ENCODE measurements at regions not wholly inside any gene's neighbourhood (a gene's known extent, or its start where the extent isn't known, plus 50 kb on each side); places are given as distances from the start of the nearest gene placed in this dataset.
"Not testable (repeated sequence)": the region's sequence is repeated elsewhere in the genome, so short reads cannot be mapped to it uniquely, and the experiment has no call there.

DNA sequence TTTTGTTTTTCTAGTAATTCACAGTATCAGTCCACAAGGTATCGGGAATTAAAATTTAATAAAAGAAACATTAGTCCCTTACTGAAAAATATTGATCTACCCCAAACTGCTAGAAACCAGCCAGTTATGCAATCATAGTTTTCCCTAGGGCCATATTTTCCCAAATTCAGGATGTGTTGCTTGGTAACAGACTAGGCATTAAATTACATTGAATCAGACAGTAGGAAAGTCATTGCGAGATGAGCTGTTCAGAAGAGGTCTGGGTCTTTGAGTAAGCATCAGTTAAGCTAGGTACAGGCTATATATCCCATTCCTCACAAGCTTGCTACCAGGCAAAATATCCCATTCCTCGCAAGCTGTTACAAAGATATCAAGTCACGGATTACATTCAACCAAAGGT lies 123.0 kb upstream of the CCDC150 start:
- DNase-seq (ENCODE audit: low read depth) = peak; percentile 34

DNA sequence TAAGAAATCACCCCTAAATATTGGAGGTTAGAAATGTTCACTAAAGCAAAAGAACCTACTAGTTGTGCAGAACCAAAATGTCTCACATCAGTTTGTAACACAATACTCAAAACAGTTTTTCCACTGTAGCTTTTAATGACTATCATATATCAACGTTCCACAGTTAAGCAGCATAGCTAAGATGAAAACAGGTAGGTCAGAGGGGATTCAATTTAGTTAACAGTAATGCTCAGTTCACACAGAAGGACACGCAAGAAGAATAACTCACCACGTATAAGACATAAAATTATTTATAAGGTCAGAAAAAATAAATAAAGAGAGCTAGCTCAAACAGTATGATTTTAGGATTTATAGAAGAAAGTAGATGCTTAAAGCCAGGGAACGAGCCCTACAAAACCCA lies 118.9 kb upstream of the CCDC150 start:
- no peak for DNase-seq (ENCODE audit: low read depth)

DNA sequence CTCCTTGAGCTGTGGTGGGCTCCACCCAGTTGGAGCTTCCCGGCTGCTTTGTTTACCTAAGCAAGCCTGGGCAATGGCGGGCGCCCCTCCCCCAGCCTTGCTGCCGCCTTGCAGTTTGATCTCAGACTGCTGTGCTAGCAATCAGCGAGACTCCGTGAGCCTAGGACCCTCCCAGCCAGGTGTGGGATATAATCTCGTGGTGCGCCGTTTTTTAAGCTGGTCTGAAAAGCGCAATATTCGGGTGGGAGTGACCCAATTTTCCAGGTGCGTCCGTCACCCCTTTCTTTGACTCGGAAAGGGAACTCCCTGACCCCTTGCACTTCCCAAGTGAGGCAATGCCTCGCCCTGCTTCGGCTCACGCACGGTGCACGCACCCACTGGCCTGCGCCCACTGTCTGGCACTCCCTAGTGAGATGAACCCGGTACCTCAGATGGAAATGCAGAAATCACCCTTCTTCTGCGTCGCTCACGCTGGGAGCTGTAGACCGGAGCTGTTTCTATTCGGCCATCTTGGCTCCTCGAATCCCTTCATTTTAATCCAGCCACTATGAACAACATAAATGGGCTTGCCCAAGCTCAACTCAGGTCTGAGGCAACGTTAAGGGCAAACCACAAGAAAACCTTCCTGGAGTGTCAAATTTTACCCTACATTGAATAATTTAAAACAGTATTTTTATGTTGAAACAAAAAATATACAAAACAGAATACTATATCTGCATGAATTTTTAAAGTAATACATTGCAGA lies 112.4 kb upstream of the CCDC150 start:
- not testable (repeated sequence) for DNase-seq (ENCODE audit: low read depth)

DNA sequence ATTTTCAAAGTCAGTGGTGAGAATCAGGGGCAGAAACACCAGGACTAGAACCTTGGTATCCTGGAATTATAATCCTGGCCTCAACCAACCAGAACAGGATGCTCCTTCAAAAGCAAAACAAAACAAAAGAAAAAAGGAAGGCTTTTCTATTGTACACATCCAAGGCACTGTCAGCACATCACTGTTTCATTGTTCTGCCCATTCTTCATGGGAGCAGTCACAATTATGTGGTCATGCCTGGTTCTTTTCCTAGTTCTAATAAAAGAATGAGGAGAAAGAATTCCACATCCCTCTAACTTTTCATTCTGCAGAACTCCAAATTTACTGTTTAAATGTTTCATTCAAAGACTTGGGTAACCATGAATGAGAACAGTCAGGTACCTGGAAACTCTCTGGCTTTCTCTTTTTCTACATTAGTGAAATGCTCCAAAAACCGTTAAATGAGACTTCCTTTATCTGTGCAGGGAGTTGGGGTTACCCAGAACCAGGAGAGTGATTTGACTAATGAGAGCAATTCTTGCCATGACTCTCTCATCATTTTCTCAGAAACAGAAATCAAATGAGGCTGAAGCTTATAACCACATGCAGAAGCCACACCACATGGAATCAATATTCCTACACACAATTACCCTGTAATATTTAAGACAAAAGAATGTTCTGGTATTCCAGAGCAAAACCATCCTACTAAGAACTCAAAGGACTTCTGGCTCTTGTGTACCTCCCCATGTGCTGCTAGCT lies 110.9 kb upstream of the CCDC150 start:
- no peak for DNase-seq (ENCODE audit: low read depth)

DNA sequence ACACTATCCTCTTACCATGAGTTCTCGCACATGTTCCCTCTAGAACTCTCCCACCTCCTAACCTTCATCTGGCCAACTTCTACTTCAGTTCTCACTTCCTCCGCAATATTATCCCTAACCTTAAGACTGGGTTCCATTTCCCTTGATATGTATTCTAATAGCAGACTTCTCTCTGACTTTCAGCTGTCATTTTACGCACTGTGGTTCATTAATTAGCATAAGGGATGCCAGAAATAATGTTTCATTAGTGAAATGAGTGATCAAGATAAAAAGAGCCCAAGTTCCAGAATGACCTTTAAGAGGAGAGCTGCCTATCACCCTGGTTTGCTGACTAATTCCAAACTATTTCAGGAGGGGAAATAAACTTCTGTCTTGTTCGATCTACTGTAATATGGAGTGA lies 108.6 kb upstream of the CCDC150 start:
- no peak for DNase-seq (ENCODE audit: low read depth)

DNA sequence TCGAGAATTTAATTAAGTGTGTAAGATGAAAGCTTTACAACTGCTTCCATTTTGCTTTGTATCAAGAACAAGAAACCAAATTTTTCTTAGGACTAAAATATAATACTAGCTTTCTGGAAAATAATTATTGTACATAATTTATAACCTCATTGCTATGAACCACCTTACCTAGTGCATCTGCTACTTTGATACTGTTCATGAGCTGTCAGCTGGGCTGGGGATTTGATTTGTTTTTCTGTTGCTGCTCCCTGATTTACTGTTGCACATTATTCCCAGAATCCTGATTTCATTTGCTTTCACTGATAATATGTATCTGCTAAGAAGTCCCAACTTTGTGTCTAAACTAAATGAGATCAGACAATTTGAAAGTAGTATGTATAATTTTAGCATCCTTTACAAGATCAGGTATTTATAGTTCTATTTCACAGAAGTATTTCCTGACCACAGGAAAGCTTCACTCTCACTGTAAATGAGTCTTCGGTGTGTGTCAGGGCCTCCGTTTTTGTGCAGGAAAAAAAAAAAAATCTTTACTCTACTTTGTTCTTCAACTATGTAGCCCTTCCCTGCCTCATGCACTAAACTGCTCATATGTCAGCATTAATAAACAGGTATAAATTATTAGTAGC lies 105.6 kb upstream of the CCDC150 start:
- DNase-seq (ENCODE audit: low read depth) = no peak

DNA sequence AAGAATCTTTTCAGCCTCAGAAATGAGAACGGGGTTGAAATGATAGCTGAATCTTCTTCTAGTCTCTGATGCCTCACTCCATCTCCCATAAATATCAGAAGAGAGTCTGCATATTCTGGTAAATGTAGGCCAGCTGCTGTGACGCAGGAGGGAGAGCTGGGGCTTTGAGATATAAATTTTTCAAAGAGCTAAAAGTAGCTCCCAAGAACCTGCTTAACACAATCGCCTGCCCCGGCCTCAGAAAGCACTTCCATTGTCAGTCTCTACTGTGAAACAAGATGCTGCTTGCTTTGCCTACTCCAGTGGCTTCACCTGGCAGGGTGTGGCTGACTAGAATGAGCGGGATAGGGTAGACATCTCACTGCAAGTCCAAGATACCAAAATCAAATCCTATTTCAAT lies 105.0 kb upstream of the CCDC150 start:
- no peak for DNase-seq (ENCODE audit: low read depth)

DNA sequence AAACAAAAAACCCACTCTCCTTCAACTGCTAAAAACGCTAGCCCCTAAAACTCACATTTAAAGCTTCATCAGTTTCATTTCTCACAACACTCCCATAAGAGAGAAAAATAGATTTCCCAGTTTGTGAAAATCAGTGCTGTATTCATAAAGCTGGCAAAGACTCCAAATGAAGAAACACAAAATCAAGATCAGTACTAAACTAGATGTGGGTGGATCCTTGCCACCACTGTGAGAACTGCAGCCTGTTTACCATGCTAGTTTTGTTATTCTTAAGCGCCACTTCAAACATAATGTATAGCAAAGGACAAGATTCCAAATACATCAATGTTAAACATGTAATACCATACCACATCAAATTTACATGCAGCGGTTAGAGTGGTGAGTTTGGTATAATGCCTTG lies 104.5 kb upstream of the CCDC150 start:
- DNase-seq (ENCODE audit: low read depth) = no peak

DNA sequence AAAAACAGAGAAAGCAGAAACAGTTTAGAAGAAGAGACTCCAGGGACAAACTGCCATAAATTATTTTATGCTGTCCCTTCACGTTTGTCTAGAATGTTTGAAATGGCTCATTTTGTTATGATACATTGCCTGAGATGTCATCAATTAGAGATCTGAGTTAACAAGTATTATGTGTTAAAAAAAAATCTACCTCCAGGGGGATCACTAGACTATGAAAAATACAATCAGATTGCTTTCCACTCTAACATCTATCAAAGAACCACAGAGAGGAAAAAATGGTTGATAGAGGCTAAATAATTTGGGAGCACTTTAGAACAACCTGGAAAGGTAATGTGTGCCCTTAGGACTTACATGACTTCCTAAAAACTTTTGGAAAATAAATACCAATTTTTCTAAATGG lies 103.8 kb upstream of the CCDC150 start:
- DNase-seq (ENCODE audit: low read depth) = no peak

DNA sequence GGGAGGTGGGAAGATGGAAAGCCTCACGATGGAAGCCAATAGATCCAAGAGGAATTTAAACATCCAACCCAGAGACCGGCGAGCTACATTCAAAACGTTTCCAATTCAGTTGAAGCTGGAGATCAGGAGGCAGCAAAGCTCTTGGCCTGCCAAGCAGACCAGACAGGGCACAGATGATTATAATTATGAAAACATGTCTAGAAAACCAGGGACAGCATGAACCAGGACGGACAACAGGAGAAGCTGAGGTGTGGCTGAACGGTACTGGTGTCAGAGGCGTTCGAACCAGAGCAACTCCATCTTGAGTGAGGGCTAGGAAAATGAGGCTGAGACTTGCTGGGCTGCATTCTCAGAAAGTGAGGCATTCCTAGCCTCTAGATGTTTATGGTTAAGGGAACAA lies 102.2 kb upstream of the CCDC150 start:
- no peak for DNase-seq (ENCODE audit: low read depth)

DNA sequence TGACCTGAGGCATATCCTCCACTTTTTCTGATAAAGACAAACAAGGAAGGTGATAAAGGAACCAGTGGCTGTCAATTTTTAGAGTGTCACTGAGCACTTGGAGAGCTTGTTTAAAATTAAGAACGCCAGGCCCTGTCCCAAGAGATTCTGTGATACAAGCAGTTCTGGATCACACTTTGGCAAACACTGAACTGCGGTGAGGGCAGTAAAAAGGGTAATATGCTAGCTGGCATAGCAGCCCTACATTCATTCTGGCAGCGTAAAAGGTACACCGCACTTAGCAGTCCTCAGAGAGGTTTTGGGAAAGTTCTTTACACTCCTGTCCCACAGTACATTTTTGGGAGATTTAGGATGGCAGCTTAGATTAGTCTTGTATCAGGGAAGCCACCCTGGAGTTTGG lies 101.3 kb upstream of the CCDC150 start:
- no peak for DNase-seq (ENCODE audit: low read depth)

DNA sequence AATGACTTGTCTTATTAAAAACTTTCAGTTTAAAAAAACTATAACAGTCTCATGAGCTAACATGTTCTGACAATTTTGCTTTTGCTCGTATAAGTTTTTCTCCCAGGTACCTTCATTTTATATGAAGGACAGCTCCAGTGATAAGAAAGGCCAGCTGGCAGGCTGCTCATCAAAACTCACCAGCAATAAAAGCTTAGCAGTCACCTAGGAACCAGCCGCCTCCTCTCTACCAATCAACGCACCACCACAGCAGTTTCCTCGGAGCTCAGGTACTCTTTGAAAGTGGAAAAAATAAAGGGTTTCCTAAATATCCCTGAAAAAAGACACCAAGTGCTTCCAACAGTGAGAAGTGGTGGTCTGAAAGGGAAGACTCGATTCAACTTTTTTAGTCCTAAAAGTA lies 100.9 kb upstream of the CCDC150 start:
- DNase-seq (ENCODE audit: low read depth) = no peak

DNA sequence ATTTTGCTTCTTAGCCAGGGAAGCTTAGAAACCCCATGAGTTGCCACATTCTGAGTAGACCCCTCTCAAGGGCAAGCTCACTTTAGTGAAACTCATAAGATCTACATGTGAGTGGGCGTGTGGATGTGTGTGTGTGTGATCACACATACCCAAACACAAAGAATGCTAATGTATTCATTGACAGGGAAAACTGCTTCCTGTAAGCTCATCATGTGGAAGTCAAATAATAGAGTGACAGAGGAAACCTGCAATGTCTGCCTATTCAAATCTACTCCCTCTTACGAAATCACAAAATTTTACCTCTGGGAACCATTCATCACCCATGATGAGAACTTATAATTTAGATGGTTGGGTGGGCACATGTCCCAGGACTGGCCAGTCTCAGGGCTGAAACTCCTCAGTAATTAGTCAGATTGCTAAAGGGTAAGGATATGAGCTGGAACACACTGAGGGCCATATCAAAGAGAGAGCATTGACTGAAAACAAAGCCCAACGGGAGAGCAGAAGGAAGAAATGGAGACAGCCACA lies 94.5 kb upstream of the CCDC150 start:
- DNase-seq (ENCODE audit: low read depth) = no peak

DNA sequence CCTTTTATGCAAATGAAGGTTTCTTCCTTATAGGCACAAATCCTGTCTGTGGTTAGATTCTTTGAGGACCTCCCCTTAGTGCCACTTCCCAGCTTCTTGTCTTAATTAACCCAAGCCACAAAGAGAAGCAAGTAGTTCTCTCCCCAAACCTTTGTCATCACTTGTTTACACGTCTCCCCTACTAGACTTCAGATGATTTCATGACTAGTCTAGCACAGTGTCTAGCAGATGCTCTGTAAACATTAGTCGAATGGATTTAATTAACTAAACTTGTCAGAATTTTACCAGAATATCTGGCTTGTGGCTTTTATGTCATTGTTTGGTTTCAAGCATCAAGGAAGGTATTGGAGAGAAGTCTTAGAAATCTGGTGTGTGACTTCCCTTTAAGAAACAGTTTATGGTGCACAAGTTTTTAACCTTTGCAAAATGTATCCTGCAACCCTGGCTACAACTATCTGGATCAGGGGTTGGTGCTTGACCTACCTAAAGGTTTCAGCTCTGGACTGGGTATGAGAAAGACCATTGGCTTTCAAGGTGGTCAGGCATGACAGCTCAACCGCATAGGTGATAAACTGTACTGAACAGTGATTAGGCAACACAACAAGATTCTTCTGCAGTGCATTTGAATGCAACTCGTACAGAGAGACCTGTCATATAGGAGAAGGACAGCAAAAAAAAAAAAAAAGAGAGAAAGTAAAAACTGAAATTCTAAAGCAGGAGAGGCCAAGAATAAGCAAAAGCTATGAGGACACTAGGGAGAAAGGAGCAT lies 93.2 kb upstream of the CCDC150 start:
- no peak for DNase-seq (ENCODE audit: low read depth)

DNA sequence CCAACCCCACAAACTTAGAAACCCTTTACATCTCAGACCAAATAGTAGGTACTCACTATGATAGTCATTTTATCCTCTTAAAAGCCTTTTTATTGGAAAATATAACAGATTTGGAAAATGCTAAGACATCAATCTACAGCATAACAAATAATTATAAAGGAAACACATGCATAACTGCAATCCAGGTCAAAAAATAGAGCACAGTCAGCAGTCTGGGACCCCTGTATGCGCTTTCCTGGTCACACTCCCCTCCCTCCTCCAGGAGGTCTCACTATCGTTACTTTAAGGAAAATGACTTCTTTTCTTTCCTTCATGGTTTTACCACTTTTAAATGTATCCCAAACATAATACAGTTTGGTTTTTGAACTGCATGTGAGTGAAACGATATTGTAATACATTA lies 90.5 kb upstream of the CCDC150 start:
- no peak for DNase-seq (ENCODE audit: low read depth)

DNA sequence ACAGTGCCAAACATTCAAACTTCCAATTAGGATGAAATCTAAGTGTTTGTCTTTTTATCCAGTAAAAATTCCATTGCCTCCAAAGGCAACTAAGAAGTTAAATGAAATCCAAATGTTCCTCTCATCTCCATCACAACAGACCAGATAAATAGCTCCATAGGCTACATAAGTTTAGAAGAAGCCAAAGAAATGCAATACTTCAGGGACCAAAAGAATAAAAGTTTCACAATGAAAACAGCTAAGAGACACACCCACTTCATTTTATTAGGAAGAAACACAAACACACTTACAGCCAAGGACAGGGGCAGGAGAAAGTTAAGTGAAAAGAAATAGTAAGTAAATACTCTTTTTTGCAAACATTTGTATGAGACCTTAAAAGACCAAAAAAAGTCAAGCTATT lies 88.5 kb upstream of the CCDC150 start:
- no peak for DNase-seq (ENCODE audit: low read depth)

DNA sequence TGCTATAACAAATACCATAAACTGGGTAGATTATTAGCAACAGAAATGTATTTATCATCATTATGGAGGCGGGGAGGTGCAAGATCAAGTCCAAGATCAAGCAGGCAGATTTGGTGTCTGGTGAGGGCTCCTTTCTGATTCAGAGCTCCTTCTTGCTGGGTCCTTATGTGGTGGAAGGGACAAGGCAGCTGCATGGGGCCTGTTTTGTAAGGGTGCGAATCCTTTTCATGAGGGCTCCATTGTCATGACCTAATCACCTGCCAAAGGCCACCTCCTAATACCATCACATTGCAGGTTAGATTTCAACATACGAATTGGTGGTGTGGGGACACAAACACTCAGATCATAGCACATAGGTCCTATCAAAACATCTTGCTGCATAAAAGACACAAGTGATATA lies 84.4 kb upstream of the CCDC150 start:
- no peak for DNase-seq (ENCODE audit: low read depth)

DNA sequence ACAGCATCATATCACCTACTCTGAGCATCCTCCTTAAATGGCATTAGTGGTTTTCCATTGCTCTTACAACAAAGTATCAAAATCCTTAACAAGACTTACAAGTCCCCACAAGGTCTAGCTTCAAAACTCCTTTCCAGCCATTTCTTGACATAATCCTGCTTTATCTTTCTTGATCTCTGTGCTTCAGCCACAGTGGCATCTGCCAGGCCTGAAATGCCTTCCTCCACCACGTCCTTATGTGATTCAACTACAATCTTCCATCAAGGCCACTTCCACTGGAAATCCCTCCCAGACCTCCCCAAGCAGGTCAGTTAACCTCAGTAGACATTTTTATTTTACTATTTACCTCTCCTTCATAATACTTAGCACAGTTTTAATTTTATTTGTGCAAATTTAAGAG lies 83.8 kb upstream of the CCDC150 start:
- DNase-seq (ENCODE audit: low read depth) = no peak

DNA sequence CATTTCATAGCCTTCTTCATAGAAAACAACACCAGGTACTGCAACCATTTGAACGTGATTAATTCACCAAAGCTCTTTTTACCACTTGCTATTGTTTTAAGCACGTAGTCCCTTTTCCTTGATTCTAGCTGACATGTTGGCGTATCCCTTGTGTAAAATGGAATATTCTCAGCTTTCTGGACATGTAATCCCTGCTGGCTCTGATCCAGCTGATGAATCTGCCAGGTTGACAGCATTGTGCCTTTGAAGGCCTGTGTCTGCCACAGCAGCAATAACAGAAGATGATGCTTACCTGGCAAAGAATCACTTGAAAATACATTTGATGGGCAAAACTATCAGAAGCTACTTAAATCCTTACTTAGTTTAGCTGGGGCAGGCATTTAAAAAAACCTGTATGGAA lies 81.0 kb upstream of the CCDC150 start:
- DNase-seq (ENCODE audit: low read depth) = no peak

DNA sequence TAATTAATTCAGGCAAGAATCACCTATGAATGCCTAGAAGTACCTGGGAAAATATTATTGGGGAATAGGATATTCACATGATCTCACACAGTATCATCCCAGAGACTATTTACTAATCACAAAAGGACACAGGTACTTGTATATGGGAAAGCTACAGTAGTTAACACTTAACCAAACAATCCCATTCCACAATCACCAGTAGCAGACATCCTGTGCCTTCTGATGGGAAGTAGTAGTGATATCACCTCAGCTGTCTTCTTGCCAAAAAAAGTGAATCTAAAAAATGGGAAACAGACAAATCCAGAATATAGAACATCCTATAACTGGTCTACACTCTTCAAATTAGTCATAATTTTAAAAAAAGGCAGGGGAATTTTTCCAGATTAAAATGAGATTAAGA lies 75.6 kb upstream of the CCDC150 start:
- no peak for DNase-seq (ENCODE audit: low read depth)

DNA sequence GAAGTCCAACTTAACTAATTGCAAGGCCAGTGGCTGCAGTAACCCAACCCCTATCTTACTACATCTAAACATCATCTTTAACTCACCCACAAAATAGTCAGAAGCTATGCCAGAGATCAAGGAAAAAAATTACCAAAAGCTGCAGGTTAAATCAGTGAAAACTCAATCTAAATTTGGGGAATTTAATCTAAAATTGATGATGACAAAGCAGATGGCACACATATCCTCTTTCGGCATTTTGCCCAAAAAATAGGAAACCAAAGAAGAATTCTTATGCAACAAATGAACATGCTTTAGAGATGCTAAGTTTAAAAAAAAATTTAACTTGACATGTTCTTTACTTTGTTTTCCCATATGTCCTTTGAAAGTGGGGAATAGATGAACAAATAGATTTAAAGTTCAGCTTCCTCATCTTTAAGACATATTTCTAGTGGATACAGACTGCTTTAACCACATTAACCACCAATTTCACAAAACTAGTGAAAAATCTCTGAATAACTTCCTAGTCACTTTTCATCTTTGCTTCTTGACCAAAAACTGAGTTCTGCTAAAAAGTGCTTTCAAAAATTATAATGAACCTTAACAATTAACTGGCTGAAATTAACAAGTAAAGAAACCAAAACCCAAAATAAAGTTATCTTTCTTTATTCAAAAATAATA lies 74.3 kb upstream of the CCDC150 start:
- DNase-seq (ENCODE audit: low read depth) = no peak

All from myocyte (in vitro differentiated cells).